Mesothelial cell of epicardium (in vitro differentiated cells): ENCODE measurements at regions not wholly inside any gene's neighbourhood (a gene's known extent, or its start where the extent isn't known, plus 50 kb on each side); places are given as distances from the start of the nearest gene placed in this dataset.

ENCODE experiments used
- DNase-seq, 2 experiments: peaks; one replicate each; pipeline ENCODE4 v3.0.0; 2021; ENCODE audit warnings: low spot score in 2 of 2; ENCODE audit not compliant: unreplicated experiment in 2 of 2
- H3K27ac Mint-ChIP-seq: 2 replicates; pipeline ENCODE4 v1.8.0; 2021; ENCODE audit warnings: mixed read lengths
- H3K27me3 Mint-ChIP-seq: 2 replicates; pipeline ENCODE4 v1.8.0; 2021; ENCODE audit warnings: low read depth, mixed read lengths
- H3K36me3 Mint-ChIP-seq: 2 replicates; pipeline ENCODE4 v1.8.0; 2021; ENCODE audit warnings: mixed read lengths
- H3K4me1 Mint-ChIP-seq: 2 replicates; pipeline ENCODE4 v1.8.0; 2021; ENCODE audit warnings: mixed read lengths
- H3K4me3 Mint-ChIP-seq: 2 replicates; pipeline ENCODE4 v1.8.0; 2021; ENCODE audit warnings: mild to moderate bottlenecking, moderate library complexity, mixed read lengths
- H3K9me3 Mint-ChIP-seq: 2 replicates; pipeline ENCODE4 v1.8.0; 2021; ENCODE audit warnings: mixed read lengths
- TF ChIP-seq, protein P1 (sequence below): fragments of 200-600 bp; sonication (generic); IDR thresholded peaks from one replicate; pipeline ENCODE4 v1.5.0; 2021; ENCODE audit warnings: antibody characterized with exemption; ENCODE audit not compliant: unreplicated experiment

DNA sequence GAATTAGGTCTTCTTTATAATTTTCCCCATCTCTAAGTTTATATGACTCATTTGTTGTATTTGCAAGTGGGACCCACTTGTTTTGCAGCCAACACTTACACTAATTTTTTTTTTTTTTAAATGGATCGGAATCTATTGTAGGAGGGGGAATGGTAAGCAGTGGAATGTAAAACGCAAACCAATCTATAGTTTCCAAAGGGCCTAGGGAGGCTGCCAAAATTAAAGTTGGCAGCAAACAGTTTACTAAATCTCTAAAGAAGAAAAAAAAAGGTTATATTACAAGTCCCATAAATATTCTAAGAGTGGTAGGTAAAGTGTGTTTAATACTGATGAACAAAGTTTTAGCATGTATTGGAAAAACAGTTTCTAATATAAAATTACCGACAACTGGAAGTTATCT, 416.8 kb upstream of the SALL1 start:
- H3K4me1 Mint-ChIP-seq = no peaks in the 10 kb centered on the region
- DNase-seq = no peak
- peaks cover 8% of the 10 kb centered on the region for H3K9me3 Mint-ChIP-seq
- peaks cover 21% of the 10 kb centered on the region for H3K27me3 Mint-ChIP-seq
- TF ChIP-seq, protein P1, sequence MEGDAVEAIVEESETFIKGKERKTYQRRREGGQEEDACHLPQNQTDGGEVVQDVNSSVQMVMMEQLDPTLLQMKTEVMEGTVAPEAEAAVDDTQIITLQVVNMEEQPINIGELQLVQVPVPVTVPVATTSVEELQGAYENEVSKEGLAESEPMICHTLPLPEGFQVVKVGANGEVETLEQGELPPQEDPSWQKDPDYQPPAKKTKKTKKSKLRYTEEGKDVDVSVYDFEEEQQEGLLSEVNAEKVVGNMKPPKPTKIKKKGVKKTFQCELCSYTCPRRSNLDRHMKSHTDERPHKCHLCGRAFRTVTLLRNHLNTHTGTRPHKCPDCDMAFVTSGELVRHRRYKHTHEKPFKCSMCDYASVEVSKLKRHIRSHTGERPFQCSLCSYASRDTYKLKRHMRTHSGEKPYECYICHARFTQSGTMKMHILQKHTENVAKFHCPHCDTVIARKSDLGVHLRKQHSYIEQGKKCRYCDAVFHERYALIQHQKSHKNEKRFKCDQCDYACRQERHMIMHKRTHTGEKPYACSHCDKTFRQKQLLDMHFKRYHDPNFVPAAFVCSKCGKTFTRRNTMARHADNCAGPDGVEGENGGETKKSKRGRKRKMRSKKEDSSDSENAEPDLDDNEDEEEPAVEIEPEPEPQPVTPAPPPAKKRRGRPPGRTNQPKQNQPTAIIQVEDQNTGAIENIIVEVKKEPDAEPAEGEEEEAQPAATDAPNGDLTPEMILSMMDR = no peak
- H3K36me3 Mint-ChIP-seq = no peaks in the 10 kb centered on the region
- H3K27ac Mint-ChIP-seq = no peak overlapping the region
- H3K4me3 Mint-ChIP-seq = no peak overlapping the region

DNA sequence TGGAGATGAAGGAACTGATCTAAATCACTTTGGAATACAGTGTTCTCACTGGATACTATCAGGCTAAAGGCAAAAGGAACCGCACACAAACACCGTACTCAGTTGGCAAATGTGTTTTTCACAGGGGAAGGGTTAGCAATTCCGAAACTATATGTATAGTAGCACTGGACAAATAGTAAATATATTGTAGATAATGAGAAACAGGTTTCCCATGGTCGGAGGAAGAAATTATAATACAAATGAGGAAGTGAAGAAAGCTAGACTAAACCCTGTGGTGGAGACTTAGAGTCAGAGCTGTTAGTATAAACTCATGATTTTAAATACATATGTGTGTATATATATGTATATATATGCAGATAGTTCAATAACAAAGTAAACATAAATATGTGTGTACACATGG, 414.1 kb upstream of the SALL1 start:
- Mint-ChIP-seq H3K4me3 (no peak overlapping the region), H3K9me3 (peaks cover 8% of the 10 kb centered on the region), H3K27me3 (peaks cover 6% of the 10 kb centered on the region), H3K27ac (no peak overlapping the region), H3K36me3 (no peaks in the 10 kb centered on the region), H3K4me1 (no peaks in the 10 kb centered on the region)
- TF ChIP-seq, protein P1 = no peak
- DNase-seq = no peak

DNA sequence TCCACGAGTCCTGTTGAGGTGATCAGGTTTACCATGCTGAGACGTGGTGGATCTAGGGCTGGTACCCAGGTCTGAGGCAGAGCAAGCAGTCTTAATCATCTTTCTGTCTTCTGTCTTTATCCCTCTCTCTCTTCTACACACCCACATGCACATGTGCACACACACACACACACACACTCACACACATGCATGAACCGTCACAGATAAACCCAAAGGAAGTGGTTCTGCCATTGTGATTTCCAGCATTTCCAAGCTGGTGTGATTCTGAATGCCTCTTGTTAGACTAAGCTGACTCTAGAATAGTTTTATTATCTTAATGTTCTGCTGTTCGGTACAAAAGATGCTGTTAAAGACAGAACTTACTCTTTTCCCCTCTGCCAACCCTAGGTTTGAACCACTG, 411.8 kb upstream of the SALL1 start:
- H3K4me1 Mint-ChIP-seq = no peaks in the 10 kb centered on the region
- H3K27ac Mint-ChIP-seq = no peak overlapping the region
- no peak for DNase-seq
- H3K27me3 Mint-ChIP-seq = peaks cover 19% of the 10 kb centered on the region
- H3K4me3 Mint-ChIP-seq = no peak overlapping the region
- H3K36me3 Mint-ChIP-seq = no peaks in the 10 kb centered on the region
- TF ChIP-seq, protein P1 = no peak
- H3K9me3 Mint-ChIP-seq = peaks cover 8% of the 10 kb centered on the region

- no peaks in the 10 kb centered on the region for H3K36me3 Mint-ChIP-seq
- H3K4me3 Mint-ChIP-seq = no peak overlapping the region
- no peak for DNase-seq
- peaks cover 40% of the 10 kb centered on the region for H3K27me3 Mint-ChIP-seq
- H3K9me3 Mint-ChIP-seq = peaks cover 8% of the 10 kb centered on the region
- H3K4me1 Mint-ChIP-seq = peaks cover 6% of the 10 kb centered on the region
- TF ChIP-seq, protein P1 = no peak
- no peak overlapping the region for H3K27ac Mint-ChIP-seq
Measured at GRCh38 chr16:51559901-51560300, 408.8 kb upstream of the SALL1 start.

- Mint-ChIP-seq H3K27ac (no peak overlapping the region), H3K4me3 (no peak overlapping the region), H3K4me1 (peaks cover 6% of the 10 kb centered on the region), H3K27me3 (peaks cover 37% of the 10 kb centered on the region), H3K36me3 (no peaks in the 10 kb centered on the region), H3K9me3 (no peaks in the 10 kb centered on the region)
- DNase-seq = no peak
- TF ChIP-seq, protein P1 = no peak
Measured at GRCh38 chr16:51557670-51558069, 406.6 kb upstream of the SALL1 start.

- Mint-ChIP-seq H3K27me3 (peaks cover 37% of the 10 kb centered on the region), H3K36me3 (no peaks in the 10 kb centered on the region), H3K9me3 (no peaks in the 10 kb centered on the region), H3K27ac (no peak overlapping the region), H3K4me3 (no peak overlapping the region), H3K4me1 (peaks cover 6% of the 10 kb centered on the region)
- DNase-seq = no peak
- TF ChIP-seq, protein P1 = no peak
Measured at GRCh38 chr16:51556694-51557340, 405.7 kb upstream of the SALL1 start.
